22Rv1 (cell line): ENCODE measurements at regions not wholly inside any gene's neighbourhood (a gene's known extent, or its start where the extent isn't known, plus 50 kb on each side); places are given as distances from the start of the nearest gene placed in this dataset.

Experiments used
- ZFX ChIP-seq: fragments of 450-650 bp; IDR thresholded peaks from 2 replicates; pipeline ENCODE4 v1.6.1; 2017; ENCODE audit warnings: antibody characterized with exemption, borderline replicate concordance
- TF ChIP-seq, protein P1 (sequence below): fragments of 450-650 bp; IDR thresholded peaks from 2 replicates; pipeline ENCODE4 v1.5.1; 2017; ENCODE audit warnings: mild to moderate bottlenecking

DNA sequence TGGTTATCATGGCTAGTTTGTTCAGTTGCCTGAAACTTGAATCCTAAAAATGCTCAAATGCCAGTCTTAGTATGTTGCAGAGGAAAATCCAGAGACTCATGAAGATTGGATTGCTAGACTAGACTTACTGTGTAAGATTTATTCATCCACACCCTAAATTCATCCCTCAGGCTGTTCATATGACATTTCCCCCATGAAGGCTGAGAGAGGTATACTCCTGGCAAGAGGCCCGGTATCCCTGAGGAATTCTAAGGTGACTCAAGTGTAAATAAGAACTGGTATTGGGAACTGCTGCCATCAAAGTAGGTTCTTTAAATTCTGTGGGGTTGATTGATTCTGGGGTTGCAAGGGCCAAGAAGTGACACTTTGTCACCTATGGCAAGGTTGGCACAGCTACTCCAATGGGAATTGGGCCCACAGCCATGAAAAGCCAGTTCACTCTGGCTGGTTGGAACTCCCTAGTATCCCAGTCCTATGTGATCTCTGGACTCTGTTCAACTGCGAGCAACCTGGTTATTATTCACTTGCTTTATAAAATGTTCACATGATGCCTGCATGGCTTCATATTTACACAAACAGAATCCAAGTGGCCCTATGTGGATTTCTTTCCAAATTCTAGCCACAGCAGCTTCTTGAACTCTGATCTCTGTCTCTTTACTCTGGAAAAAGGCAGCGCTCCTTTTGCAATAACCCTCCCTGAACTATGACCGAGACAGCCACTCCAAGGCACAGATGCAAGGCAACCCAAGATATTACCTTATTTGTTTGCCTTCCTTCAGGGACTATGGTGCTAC is 429.1 kb downstream of the CBLN2 start:
- TF ChIP-seq, protein P1, sequence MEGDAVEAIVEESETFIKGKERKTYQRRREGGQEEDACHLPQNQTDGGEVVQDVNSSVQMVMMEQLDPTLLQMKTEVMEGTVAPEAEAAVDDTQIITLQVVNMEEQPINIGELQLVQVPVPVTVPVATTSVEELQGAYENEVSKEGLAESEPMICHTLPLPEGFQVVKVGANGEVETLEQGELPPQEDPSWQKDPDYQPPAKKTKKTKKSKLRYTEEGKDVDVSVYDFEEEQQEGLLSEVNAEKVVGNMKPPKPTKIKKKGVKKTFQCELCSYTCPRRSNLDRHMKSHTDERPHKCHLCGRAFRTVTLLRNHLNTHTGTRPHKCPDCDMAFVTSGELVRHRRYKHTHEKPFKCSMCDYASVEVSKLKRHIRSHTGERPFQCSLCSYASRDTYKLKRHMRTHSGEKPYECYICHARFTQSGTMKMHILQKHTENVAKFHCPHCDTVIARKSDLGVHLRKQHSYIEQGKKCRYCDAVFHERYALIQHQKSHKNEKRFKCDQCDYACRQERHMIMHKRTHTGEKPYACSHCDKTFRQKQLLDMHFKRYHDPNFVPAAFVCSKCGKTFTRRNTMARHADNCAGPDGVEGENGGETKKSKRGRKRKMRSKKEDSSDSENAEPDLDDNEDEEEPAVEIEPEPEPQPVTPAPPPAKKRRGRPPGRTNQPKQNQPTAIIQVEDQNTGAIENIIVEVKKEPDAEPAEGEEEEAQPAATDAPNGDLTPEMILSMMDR, result no peak
- no peak for TF ChIP-seq ZFX
